H1 (cell line): ENCODE measurements at regions not wholly inside any gene's neighbourhood (a gene's known extent, or its start where the extent isn't known, plus 50 kb on each side); places are given as distances from the start of the nearest gene placed in this dataset.

Experiments used
- BRCA1 ChIP-seq: IDR thresholded peaks from 2 replicates; pipeline ENCODE4 v1.6.1; 2012; ENCODE audit warnings: low read depth, low read length, improper control_type of control experiment
- JUND ChIP-seq: IDR thresholded peaks from 2 replicates; pipeline ENCODE4 v1.6.1; 2011; ENCODE audit warnings: mild to moderate bottlenecking, improper control_type of control experiment, low read length
- SAP30 ChIP-seq: fragments of 300-600 bp; sonication (generic); IDR thresholded peaks from 2 replicates; pipeline ENCODE4 v1.7.1; 2012; ENCODE audit warnings: low read length, moderate library complexity, mild to moderate bottlenecking, inconsistent platforms; ENCODE audit not compliant: insufficient read depth, insufficient replicate concordance
- TBP ChIP-seq: IDR thresholded peaks from 2 replicates; pipeline ENCODE4 v1.6.1; 2011; ENCODE audit warnings: low read depth, low read length, improper control_type of control experiment

DNA sequence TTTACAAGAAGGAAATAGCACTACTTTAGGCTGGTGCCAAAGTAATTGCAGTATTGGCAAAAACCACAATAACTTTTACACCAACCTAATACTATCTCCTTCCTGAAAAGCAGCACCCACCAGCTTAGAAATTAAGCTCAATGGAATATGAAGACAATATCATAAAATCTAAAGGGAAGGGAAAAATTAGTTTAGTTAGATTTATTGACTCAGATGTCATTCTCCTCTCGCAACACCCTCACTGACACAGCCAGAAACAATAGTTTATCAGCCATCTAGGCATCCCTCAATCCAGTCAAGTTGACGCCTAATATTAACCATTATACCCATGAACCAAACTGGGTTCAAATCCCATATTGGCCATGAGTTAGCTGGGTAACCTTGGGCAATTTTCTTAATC is 820.4 kb upstream of the EPHA5 start (continued):
- TF ChIP-seq JUND, result no peak
- TF ChIP-seq TBP, result no peak
- no peak for TF ChIP-seq BRCA1
- no peak for TF ChIP-seq SAP30
